Upper lobe of left lung (tissue), 6 donors: ENCODE measurements at regions not wholly inside any gene's neighbourhood (a gene's known extent, or its start where the extent isn't known, plus 50 kb on each side); places are given as distances from the start of the nearest gene placed in this dataset.

Source experiments
- ATAC-seq, 2 donors: fragments of 200-7000 bp; cut with Tn5 transposase; one replicate each; pipeline ENCODE4 v1.9.1; 2022; ENCODE audit warnings: mild to moderate bottlenecking in 2 of 2, moderate library complexity in 2 of 2; ENCODE audit not compliant: low FRiP score in 2 of 2
- DNase-seq, 2 donors: peaks; one replicate each; pipeline ENCODE4 v3.0.0-alpha.2; 2019 to 2020
- H3K27ac ChIP-seq, 4 donors: fragments of 200-600 bp; sonication (generic); one replicate each; pipeline ENCODE4 v1.5.1; 2016 to 2019
- H3K27me3 ChIP-seq, 4 donors: fragments of 200-600 bp; sonication (generic); one replicate each; pipeline ENCODE4 v1.5.1; 2017 to 2019
- H3K36me3 ChIP-seq, 4 donors: fragments of 200-600 bp; sonication (generic); one replicate each; pipeline ENCODE4 v1.5.1; 2016 to 2019
- H3K4me1 ChIP-seq, 4 donors: fragments of 200-600 bp; sonication (generic); one replicate each; pipeline ENCODE4 v1.5.1; 2018 to 2019
- H3K4me3 ChIP-seq, 4 donors: fragments of 200-600 bp; sonication (generic); one replicate each; pipeline ENCODE4 v1.5.1; 2017 to 2019; ENCODE audit warnings: mild to moderate bottlenecking in 2 of 4, moderate library complexity in 1 of 4
- H3K9me3 ChIP-seq, 4 donors: fragments of 200-600 bp; sonication (generic); one replicate each; pipeline ENCODE4 v1.5.1; 2018 to 2019
- EP300 ChIP-seq, 4 donors: sonication (generic); formaldehyde crosslinking; IDR thresholded peaks; one replicate each; pipeline ENCODE4 v1.5.1; 2017; ENCODE audit warnings: antibody characterized with exemption in 4 of 4, control low read depth in 2 of 4
- POLR2A ChIP-seq, 4 donors: fragments of 450-650 bp; IDR thresholded peaks; one replicate each; pipeline ENCODE4 v1.5.1; 2016 to 2017; ENCODE audit warnings: antibody characterized with exemption in 4 of 4, mild to moderate bottlenecking in 2 of 4
- POLR2AphosphoS5 ChIP-seq, 2 donors: sonication (generic); formaldehyde crosslinking; IDR thresholded peaks; one replicate each; pipeline ENCODE4 v1.5.1; 2017; ENCODE audit warnings: antibody characterized with exemption in 2 of 2
- WGBS, 2 donors: methylation state at CpG; one replicate each; pipeline ENCODE4 v1.1.5; 2017 to 2018; 5-methylcytosine and 5-hydroxymethylcytosine counted together
- TF ChIP-seq, protein P1 (sequence below), 6 experiments: fragments of 450-650 bp in 4 of 6; fragments of 200-600 bp in 2 of 6; sonication (generic) in 2 of 6; IDR thresholded peaks; one replicate each; pipeline ENCODE4 v1.5.1; 2016 to 2019; ENCODE audit warnings: antibody characterized with exemption in 6 of 6
- donor health status: DM: no; HTN: no; CAD: no; lungs with moderate emphysema.
- donor health status: DM: no; HTN: yes; CAD: no; lungs with severe emphysema.

DNA sequence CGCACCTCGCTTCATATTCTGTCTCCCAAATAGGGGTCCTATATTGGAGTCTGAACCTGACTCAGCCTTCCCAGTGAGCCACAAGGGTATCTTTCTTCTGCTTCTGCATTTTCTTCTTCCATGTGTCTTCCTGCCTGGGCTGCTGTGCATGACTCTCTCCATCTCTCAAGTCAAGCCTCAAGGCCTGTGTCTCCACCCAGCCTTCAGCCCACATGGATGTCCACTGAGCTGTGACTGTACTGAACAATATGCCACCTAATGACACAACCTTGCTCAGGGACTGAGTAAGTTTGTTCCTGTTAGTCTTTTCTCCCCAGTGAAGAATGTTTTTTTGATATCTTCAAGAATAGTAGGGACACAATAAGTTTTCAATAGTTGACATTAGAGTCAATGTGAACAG lies 162.7 kb upstream of the TBX20 start:
- Histone ChIP-seq H3K27me3 (no peaks in the 10 kb centered on the region), H3K27ac (no peak overlapping the region), H3K9me3 (no peaks in the 10 kb centered on the region), H3K4me1 (no peaks in the 10 kb centered on the region), H3K4me3 (no peak overlapping the region), H3K36me3 (no peaks in the 10 kb centered on the region)
- no peak for TF ChIP-seq EP300 (IDR thresholded peaks at IDR 0.05)
- no peak for TF ChIP-seq POLR2A (IDR thresholded peaks at IDR 0.05)
- no peak for TF ChIP-seq POLR2AphosphoS5 (IDR thresholded peaks at IDR 0.05)
- TF ChIP-seq, protein P1, sequence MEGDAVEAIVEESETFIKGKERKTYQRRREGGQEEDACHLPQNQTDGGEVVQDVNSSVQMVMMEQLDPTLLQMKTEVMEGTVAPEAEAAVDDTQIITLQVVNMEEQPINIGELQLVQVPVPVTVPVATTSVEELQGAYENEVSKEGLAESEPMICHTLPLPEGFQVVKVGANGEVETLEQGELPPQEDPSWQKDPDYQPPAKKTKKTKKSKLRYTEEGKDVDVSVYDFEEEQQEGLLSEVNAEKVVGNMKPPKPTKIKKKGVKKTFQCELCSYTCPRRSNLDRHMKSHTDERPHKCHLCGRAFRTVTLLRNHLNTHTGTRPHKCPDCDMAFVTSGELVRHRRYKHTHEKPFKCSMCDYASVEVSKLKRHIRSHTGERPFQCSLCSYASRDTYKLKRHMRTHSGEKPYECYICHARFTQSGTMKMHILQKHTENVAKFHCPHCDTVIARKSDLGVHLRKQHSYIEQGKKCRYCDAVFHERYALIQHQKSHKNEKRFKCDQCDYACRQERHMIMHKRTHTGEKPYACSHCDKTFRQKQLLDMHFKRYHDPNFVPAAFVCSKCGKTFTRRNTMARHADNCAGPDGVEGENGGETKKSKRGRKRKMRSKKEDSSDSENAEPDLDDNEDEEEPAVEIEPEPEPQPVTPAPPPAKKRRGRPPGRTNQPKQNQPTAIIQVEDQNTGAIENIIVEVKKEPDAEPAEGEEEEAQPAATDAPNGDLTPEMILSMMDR (IDR thresholded peaks at IDR 0.05): no peak
- ATAC-seq (no peak), DNase-seq (no peak)
- WGBS, 2 donors: 88 to 96% methylated on average over 2 of the region's 2 CpGs

DNA sequence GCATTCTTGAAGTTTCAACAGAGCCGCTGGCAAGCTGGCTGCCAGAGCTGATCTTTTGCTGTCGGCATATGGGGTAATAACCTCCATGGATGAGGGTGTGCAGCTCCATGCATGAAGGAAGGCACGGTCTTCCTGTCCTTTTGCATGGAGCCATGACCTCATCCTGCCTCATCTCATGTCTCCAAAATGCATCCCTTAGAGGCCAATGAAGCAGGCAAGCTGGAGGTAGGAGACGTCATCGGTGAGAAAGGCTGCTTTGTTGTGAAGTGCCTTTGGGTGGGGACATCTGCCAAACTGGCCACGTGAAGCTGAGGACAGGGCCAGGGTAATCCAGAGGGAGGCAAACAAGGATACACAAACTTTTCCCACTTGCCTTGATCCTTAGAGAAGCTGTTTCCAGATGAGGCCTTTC lies 161.5 kb upstream of the TBX20 start:
- Histone ChIP-seq H3K4me1 (no peaks in the 10 kb centered on the region), H3K27me3 (no peaks in the 10 kb centered on the region), H3K4me3 (no peak overlapping the region), H3K36me3 (no peaks in the 10 kb centered on the region), H3K9me3 (no peaks in the 10 kb centered on the region), H3K27ac (no peak overlapping the region)
- no peak for TF ChIP-seq POLR2AphosphoS5 (IDR thresholded peaks at IDR 0.05)
- TF ChIP-seq EP300 (IDR thresholded peaks at IDR 0.05): no peak
- TF ChIP-seq, protein P1 (IDR thresholded peaks at IDR 0.05): no peak
- no peak for TF ChIP-seq POLR2A (IDR thresholded peaks at IDR 0.05)
- peak in 1 of 2 donors; percentile 79 for ATAC-seq
- WGBS, 2 donors: 68 to 78% methylated on average over 6 of the region's 6 CpGs
- DNase-seq: no peak

- Histone ChIP-seq H3K9me3 (no peaks in the 10 kb centered on the region), H3K36me3 (no peaks in the 10 kb centered on the region), H3K4me1 (no peaks in the 10 kb centered on the region), H3K27ac (no peak overlapping the region), H3K27me3 (no peaks in the 10 kb centered on the region), H3K4me3 (no peak overlapping the region)
- no peak for DNase-seq
- ATAC-seq: no peak
- TF ChIP-seq, protein P1 (IDR thresholded peaks at IDR 0.05): no peak
- TF ChIP-seq POLR2A (IDR thresholded peaks at IDR 0.05) (no peak), POLR2AphosphoS5 (IDR thresholded peaks at IDR 0.05) (no peak), EP300 (IDR thresholded peaks at IDR 0.05) (no peak)
- 44 to 45% methylated on average over 3 of the region's 3 CpGs for WGBS, 2 donors
These were observed 157.4 kb upstream of the TBX20 start for GRCh38 chr7:35411331-35411730.

DNA sequence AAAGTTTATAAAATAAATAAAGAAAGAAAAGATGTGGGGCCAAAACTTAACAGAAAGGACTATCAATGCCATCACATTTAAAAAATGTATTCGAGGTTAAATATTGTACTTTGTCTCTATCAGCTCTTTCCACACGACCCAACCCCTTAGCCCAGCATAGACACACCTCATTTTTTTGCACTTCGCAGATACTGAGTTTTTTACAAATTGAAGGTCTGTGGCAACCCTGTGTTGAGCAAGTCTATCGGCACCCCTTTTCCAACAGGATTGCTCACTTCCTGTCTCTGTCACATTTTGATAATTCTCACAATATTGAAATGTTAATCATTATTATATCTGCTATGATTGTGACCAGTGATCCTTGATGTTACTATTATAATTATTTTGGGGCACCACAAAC lies 151.6 kb upstream of the TBX20 start:
- Histone ChIP-seq H3K4me3 (no peak overlapping the region), H3K9me3 (no peaks in the 10 kb centered on the region), H3K27me3 (no peaks in the 10 kb centered on the region), H3K27ac (no peak overlapping the region), H3K4me1 (no peaks in the 10 kb centered on the region), H3K36me3 (no peaks in the 10 kb centered on the region)
- DNase-seq (no peak), ATAC-seq (no peak)
- WGBS, 2 donors: 55 to 65% methylated on average over 4 of the region's 4 CpGs
- TF ChIP-seq EP300 (IDR thresholded peaks at IDR 0.05): no peak
- TF ChIP-seq, protein P1 (IDR thresholded peaks at IDR 0.05): no peak
- TF ChIP-seq POLR2AphosphoS5 (IDR thresholded peaks at IDR 0.05): no peak
- no peak for TF ChIP-seq POLR2A (IDR thresholded peaks at IDR 0.05)

GRCh38 chr7:35401217-35401879 lies 147.4 kb upstream of the TBX20 start:
- Histone ChIP-seq H3K27me3 (no peaks in the 10 kb centered on the region), H3K9me3 (no peaks in the 10 kb centered on the region), H3K27ac (no peak overlapping the region), H3K36me3 (no peaks in the 10 kb centered on the region), H3K4me1 (no peaks in the 10 kb centered on the region), H3K4me3 (no peak overlapping the region)
- ATAC-seq (no peak), DNase-seq (peak in 1 of 2 donors; percentile 18)
- TF ChIP-seq, protein P1 (IDR thresholded peaks at IDR 0.05): no peak
- TF ChIP-seq POLR2AphosphoS5 (IDR thresholded peaks at IDR 0.05): no peak
- no peak for TF ChIP-seq POLR2A (IDR thresholded peaks at IDR 0.05)
- TF ChIP-seq EP300 (IDR thresholded peaks at IDR 0.05): no peak
- 87 to 93% methylated on average over 5 to 8 of the region's 8 CpGs for WGBS, 2 donors
